Stimulated activated CD8-positive, alpha-beta memory T cell treated with anti-CD3 and anti-CD28 coated beads, Interleukin-2, amount 100 ng/mL, for 1 hour (primary cell): ENCODE measurements at regions not wholly inside any gene's neighbourhood (a gene's known extent, or its start where the extent isn't known, plus 50 kb on each side); places are given as distances from the start of the nearest gene placed in this dataset.

ENCODE experiments used
- DNase-seq, 2 donors: peaks; one replicate each; pipeline ENCODE4 v3.0.0-alpha.2; 2020; ENCODE audit warnings: low read depth in 2 of 2

DNA sequence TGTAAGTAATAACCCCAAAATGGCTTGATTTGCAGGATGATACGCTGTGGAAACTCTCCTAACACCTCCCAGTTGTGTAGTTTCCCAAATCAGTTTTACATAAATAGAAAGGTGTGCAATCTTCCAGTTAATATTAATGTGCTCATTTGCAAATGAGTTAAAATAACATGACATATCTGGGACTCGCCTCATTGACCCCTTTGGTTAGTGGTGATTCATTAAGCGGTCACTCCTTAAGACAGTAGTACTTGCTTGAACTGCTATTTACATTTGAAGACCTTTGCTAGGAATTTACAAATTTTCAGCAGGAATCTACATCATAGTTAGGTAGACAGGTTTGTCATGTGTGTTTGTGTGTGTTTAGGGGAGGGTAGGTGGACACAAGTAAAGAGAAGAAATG lies 1367.7 kb upstream of the CELF4 start:
- no peak for DNase-seq

DNA sequence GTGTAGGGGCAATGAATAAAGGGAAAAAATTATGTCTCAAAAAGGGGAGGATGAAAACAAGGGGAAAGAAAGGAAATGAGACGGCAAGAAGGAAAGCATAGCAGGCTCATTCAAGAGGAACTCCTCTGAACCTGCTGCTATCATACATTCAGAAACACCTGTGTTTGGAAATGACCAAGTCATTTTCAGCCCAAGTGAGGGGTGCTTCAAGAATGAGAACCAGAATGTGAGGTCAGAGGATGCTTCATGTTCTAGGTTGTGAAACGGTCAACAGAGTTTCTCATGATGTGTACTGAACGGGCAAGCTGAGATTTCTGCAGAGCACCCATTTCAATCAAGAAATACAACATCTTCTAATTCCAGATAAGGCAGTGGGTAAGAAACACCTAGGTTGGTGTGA lies 1367.2 kb upstream of the CELF4 start:
- DNase-seq: no peak

DNA sequence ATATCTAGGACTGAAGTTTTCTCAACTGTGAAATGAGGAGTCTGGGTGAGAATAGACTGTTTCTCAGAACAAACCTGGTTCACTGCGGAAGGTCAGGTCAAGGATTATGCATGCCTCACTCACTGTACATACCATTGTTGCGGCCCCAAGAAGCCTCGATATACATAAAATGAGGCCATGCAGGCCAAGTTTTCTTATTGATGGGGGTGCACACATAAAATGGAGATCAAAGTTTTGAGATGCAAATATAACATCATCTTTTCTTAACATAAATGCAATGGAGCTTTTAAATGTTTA lies 1366.1 kb upstream of the CELF4 start:
- no peak for DNase-seq

DNA sequence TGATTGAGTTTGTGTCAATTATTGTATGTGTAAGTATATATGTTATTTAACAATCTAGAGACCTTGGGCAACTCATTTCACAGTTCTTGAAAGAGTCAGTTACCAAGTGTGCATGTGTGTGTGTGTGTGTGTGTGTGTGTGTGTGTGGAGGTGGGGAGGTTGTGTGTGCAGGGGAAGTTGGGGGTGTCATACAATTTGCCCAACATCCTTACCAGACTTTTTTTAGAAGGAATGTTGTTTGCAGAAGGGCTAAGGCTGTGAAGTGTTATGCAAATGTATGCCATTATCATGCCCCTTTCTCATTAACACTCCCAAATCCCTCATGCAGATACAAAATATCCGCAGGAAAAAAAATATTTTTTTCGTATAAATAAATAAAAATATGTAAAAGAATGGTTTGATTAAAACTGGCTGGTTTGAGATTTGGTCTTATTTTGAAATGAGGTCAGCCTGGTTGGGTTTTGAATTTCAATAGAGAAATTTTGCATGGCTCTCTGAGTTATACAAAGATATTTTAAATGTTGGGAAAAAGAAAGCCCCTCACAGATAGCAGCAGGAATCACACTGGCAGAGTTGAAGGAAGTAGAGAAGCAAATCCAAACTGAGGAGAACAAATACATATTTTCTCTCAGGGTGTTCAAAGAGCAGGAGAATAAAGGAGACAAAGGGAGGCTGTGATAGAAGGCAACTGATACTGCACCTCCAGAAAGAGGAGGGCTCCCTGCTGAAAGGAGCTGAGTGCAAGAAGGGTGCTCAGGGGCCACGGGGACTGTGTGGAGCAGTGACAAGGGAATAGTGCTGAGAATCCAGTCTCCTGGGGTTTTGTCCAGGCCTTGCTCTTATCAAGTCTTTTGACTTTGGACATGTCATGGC lies 1365.5 kb upstream of the CELF4 start:
- no peak for DNase-seq

DNA sequence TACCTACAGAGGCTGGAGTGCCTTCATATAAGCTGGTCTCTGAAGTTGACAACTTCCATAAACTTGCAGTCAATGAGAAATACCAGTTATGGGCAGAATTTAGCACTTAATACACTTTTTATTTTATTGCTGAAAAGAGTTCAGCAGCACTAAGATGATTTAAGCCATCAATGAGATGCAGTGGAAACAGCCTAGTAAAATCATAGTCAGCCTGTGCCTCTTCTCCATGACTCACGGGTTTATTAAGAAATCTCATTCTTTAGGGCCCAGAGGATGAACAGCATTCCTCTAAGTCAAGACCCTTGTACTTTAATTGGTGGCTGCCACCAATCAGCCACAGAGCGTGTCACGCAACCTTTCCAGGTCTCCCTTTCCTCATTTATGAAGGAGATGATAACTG lies 1357.9 kb upstream of the CELF4 start:
- DNase-seq: no peak

DNA sequence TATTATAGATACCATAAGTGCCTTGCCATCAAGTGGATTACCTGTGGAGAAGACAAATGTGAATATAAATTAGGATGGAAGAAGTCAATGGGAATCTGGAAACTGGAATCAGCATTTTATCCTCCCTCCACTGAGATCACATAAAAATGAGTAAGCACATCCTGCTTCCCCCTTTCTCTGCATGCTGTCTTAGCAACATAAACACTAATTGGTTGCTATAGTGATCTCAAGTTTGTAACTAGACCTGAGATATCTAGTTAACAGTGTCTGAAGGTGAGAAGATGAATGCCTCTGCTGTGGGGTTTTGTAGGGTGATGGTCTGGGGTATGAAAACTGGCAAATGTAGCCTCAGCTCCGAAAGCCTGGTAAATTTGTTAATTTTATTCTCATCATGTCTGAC lies 1357.5 kb upstream of the CELF4 start:
- DNase-seq: no peak

DNA sequence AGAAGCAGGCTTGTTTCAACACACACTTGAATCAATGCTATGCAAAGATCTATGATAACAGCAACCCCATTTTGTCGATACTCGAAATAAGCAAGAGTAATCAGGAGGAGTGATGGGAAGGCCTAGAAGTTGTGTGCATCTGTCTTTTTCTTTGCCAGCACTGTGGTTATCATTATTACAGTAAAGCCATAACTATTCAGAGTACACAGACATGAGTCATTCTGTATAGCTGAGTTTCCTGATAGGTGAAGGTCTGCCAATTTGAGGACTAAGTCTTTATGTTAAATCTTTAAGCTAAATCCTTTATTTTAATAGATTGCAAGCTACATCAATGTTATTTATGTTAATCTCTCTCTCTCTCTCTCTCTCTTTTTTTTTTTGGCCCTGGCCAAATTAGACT lies 1344.4 kb upstream of the CELF4 start:
- no peak for DNase-seq

DNA sequence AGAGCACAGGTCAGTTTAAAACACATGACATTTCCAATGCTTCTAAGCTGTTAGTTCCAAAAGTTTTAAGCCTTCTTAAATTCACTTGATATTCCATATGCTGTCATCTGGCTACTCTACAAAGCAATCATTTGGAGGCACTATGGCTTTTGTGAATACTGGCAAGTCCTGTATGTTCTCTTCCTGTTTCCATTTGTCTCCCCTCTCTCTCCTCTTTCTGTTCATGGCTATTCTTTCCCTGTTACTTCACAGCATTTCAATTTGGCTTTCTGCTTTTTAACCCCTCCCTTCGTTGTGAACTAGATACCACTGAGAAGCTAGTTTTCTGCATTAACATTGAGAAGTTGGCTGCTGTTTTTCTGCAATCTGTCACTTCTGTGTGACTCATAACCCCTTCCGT lies 1337.2 kb upstream of the CELF4 start:
- no peak for DNase-seq

DNA sequence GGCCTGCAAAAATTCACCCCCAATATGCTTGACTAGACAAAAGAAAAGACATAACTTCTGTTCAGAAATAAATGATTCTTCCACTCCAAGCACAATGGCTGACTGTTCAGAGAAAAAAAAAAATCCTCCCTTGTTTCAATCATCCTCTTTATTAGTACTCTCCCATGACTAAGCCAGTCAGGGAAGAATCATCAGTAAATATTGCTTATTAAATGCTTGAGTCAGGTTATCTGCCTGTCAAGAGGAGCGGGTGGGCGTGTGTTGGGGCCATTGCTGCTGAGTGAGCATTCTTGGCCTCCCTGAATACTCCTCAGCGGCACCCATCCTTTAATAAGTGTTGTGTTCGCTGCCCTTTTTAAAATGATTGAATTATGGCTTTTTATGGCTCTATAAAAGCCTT lies 1334.8 kb upstream of the CELF4 start:
- no peak for DNase-seq

DNA sequence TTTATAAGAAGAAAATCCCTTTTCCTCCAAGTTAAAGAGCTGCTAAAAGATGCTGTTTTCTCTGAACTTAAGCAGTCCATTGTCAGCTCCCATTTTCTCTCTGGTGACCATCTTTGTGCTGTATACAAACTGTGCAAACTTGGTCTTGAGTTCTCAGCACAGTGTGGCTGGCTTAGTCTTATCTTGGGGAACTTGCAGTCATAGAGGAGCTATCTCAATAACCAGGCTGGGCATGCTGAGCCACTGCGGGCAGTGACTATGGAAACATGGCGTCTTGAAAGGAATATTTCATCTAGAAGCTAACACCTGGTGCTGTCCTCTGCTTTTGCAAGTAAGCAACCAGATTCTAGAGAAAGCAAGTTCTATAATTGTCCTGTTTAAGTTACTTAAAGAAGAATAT lies 1334.4 kb upstream of the CELF4 start:
- DNase-seq: no peak

DNA sequence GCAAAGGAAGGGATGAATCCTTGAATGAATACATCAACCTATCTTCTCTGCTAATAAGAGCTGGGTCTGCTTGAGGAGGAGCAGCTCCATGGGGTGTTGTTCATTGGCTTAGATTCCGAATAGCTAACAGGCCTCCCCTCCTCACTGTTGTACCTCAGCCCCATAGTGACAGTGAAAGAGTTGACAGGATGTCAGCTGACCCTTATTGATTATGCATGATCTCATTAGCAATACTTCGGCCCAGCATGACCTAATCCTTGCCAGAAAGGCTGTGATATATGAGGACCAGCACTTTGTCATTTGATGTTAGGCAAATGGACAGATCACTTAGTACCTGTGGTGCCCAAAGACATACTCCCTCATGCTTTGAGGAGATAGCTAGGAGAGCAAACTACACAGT lies 1333.7 kb upstream of the CELF4 start:
- no peak for DNase-seq

DNA sequence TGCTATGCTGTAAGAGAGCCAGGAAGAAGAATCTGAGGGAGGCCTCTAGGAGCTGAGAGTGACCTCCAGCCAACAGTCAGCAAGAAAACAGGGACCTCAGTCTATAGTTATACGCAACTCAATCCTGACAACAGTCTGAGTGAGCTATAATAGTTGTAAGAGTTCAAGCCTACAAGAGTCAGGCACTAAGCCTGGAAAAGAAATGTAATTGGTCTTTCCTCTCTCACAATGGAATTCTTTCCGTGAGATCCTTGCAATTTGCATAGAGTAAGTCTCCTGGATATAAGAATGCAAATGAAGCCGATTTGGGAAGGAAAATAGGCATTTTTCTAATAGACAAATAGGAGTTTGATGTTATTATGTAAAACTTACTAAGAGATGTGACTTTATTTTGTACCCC lies 1332.6 kb upstream of the CELF4 start:
- no peak for DNase-seq

DNA sequence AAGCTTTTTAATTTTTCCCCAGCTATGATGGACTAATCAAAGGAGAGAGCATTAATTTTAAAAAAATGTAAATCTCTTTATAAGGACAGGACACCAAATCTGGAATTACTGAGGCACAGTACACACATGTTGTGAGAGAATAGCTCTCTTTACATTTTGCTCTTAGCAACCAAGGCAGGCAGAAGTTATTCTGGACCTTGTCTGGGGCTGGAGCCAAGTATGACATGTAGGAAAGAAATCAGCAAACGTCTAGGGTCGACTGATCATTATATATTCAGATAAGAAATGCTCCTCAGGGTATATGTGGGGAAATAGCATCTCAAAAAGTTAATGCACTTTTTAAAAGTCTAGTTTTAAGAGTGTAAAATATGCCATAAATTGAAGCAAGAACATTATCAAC lies 1330.0 kb upstream of the CELF4 start:
- DNase-seq: no peak

DNA sequence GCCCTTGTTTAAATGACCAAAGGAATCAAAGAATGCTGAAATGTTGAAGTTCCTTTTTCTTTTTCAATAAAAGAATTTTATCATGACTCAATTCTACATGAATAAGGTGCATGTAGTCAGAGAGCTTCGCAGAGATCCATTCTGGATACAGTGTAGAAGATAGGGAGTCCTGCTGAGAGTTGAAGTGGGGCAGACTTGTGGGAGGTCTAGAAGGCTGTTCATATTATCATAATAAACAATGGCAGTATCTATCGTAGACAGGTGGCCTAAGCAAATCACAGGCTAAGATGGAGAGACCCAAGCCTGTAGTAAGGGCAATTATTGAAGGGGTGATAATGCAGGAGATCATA lies 1322.0 kb upstream of the CELF4 start:
- no peak for DNase-seq

DNA sequence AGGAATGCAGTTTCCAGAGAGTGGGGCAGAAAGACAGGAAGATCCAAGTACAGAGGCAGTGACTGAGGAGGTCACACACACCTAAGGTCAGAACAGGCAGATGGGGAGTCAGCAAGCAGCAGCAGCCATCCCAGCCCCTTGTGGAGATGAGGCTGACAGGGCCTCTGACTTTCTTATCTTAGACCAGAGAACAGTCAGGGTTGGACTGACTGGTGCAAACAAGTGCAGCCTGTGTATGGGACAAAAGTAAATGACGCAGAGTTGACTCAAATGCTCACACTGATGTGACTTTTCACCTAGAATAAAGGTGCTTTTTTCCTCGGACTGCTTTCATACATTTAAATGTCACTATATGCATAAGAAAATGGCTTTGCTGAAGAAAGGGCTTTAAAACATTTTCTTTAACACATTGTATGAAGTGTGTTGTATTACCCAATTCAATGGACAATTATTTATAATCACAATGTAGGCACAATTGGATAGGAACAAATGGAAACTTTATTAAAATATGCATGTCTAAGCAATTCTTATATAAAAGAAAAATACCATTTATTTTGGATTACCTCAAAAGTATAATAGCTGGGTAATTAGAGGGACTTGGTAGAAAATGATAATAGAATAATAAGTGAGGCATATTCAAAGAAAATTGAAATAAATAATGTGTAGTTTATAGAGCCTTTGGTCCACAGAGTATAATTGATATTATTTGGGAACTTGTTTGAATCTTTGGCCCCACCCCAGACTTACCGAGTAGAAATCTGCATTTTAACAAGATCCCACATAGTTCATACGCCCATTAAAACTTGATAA lies 1321.5 kb upstream of the CELF4 start:
- DNase-seq: no peak

DNA sequence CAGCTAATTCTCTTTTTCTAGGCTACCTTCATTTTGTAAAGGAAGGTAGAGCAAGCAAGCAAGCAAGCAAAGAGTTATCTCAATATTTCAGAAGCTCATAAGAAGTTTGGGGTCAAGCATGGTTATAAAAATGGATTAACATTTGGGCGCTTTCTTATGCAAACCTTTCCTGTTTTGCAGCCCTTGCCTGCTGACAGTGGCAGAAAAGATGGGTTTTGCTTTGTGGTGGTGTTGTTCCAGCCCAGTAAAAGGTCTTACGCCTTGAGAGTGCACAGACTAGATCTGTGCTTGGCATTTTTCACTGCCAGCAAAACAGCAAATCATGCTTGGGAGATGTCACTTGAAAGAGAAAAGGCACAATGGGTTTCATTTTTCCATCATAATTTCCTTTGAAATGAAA lies 1320.6 kb upstream of the CELF4 start:
- no peak for DNase-seq

DNA sequence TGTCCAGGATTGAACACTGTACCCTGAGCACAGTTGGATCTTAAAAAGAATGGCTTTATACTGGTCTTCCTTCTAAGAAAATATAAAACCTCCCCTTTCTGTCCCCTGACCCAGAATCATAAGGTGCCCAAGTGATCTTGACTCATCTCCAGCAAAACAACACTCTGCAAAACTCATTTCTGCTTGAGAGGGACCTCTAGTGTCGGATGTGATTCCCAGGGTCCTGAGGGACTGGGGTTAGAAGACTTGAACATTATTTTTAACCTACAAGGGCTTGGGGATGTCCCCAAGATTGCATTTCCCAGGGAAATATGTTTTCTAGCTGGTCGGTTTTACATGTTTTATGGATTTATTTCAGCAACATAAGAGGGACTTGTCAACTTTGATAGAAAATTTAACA lies 1318.5 kb upstream of the CELF4 start:
- no peak for DNase-seq

DNA sequence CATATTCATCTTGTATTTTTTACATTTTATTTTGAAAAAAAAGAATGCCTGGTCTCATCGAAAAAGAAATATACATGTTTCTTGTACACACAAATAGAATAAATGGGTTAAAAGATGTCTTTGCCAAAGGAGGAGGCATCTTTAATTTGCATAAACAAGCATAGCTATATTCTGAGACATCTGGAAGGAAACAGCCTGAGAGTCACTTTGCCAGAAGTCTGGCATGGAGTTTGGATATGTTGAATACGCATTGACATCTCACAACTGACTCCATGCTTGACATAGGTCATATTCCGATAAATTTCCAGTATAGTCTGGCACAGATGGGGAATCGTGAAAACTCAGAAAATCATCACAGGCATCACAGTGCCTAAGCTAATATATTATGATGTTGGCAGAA lies 1317.5 kb upstream of the CELF4 start:
- DNase-seq: no peak

DNA sequence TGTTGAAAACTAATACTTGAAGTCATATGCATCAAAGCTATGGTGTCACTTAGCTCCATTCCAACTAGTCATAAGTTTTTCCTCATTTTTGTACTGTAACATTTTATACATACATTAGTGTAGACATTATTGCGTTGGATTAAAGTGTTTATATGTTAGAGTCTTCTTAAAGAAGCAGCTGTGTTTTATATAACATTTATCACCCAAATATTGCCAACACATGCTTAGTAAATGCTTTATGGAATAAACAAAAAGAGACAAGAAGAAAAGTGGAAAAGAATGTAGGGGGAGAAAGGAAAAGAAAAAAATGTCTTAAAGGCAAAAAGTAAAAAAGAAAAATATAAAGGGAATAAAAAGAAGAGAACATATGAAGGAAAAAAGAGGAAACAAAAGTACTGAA lies 1314.3 kb upstream of the CELF4 start:
- no peak for DNase-seq

DNA sequence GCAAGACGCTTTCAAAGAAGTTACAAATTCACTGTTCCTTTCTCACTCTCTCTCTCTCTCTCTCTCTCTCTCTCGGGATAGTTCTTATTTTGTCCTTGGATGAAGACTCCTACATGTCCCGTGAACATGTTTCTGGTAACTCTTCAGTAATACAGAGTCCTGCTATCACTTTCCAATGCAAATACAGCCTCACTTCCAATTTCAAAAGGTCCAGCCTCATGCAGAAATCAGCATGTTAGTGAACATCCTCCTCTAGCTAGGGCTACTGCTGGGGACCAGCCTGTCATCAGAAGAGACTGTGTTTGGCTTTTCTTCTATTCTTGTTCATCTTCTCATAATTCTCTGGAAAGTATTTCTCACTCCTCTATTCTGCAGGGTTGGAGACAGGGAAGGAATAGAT lies 1306.7 kb upstream of the CELF4 start:
- DNase-seq: no peak

DNA sequence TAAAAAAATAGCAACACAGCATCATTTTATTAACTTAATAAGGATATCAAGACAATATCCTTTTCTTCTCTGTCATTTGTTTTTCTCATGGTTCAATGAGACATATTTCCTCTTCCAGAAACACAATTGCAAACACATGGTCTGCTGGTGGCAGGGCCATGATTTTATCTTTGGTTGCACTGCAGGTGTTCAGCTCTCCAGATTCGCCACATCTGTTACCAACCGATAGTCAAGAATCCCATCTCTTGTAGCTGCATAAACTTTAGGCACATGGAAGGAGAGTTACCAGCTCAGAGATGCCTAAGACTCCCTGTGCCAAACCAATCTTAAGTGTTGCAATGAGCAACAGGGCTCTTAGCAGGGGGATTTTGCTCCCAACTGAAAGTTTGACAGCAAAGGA lies 1303.2 kb upstream of the CELF4 start:
- no peak for DNase-seq

DNA sequence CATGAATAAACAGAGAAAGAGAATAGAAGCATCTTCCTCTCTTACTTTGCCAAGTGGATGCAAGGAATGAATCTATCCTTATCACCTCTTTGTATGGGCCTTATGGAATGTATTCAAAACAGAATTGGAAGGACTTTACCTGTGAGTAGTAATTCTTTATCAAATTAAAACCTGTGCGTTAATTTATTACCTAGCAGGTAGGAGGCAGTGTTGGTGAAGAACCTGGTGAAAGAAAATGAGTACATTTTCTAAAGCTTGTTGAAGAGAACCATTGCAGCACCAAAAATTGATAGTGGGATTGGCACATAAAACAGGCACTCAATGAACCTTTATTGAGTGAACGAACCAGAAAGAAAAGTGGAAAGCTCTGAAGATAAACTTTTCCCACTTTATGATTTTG lies 1302.1 kb upstream of the CELF4 start:
- DNase-seq: no peak

DNA sequence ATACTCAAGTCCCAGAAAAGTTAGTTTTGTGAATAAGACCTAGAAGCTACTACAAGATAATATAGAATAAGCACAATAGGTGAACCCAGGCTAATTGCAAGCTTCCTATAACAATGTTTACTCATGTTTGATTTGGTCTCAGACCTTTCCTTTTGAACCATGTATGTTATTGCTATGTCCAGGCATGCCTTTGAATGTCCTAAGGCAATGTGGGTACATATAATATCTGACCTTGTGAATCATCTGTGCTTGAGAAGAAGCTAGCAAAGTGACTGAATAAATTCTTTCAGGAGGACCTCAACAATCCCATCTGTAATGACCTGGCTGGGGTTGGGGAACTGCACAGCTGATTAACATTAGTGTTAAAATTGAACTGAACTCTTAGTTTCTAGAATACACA lies 1285.9 kb upstream of the CELF4 start:
- no peak for DNase-seq

DNA sequence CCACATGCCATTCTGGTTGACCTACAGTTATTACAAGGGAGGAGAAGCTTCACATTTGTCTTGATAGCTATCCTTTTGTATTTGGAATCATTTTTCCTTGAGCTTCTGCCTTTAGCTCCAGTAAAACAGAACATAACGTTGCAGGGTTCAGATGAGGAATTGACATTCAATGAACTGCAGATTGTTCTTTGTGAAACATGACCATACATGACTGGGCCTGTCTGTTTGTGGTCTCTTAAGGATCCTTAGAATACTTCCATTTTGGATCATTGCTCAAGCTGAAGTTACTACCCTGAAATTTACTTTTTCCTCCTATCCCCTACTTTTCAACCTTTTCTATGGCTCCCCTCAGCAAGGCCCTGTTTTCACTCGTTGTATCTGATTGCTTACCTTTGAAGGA lies 1281.7 kb upstream of the CELF4 start:
- no peak for DNase-seq
